Islet precursor cell (in vitro differentiated cells): ENCODE measurements at regions not wholly inside any gene's neighbourhood (a gene's known extent, or its start where the extent isn't known, plus 50 kb on each side); places are given as distances from the start of the nearest gene placed in this dataset.

Experiments used
- DNase-seq: peaks from one replicate; pipeline ENCODE4 v3.0.0-alpha.2; 2018

GRCh38 chr2:120785228-120785966 is 49.7 kb downstream of the GLI2 start:
- DNase-seq: no peak

GRCh38 chr2:120786038-120786960 is 50.6 kb downstream of the GLI2 start:
- DNase-seq: no peak

GRCh38 chr2:120787111-120787821 is 51.6 kb downstream of the GLI2 start:
- peak; percentile 69 for DNase-seq

- no peak for DNase-seq
Observed at GRCh38 chr2:120787822-120788700, 52.4 kb downstream of the GLI2 start.

GRCh38 chr2:120791243-120791961 is 55.7 kb downstream of the GLI2 start:
- DNase-seq: no peak

GRCh38 chr2:120791962-120792297 is 56.3 kb downstream of the GLI2 start:
- DNase-seq: peak; percentile 87

GRCh38 chr2:120793682-120794403 is 58.2 kb downstream of the GLI2 start:
- no peak for DNase-seq

- DNase-seq: no peak
Observed at GRCh38 chr2:120794716-120795115, 59.0 kb downstream of the GLI2 start.

GRCh38 chr2:120796094-120796493 is 60.4 kb downstream of the GLI2 start:
- DNase-seq: no peak

GRCh38 chr2:120797421-120798221 is 62.0 kb downstream of the GLI2 start:
- DNase-seq: no peak

GRCh38 chr2:120798567-120799247 is 63.0 kb downstream of the GLI2 start:
- DNase-seq: no peak

- DNase-seq: no peak
Observed at GRCh38 chr2:120802158-120802557, 66.5 kb downstream of the GLI2 start.

GRCh38 chr2:120802867-120803484 is 67.3 kb downstream of the GLI2 start:
- no peak for DNase-seq

- no peak for DNase-seq
Observed at GRCh38 chr2:120803764-120804335, 68.2 kb downstream of the GLI2 start.

- DNase-seq: no peak
Observed at GRCh38 chr2:120804459-120804858, 68.8 kb downstream of the GLI2 start.

GRCh38 chr2:120805011-120805410 is 69.3 kb downstream of the GLI2 start:
- DNase-seq: no peak

- no peak for DNase-seq
Observed at GRCh38 chr2:120805602-120806001, 69.9 kb downstream of the GLI2 start.

GRCh38 chr2:120807751-120808150 is 72.1 kb downstream of the GLI2 start:
- DNase-seq: no peak

- no peak for DNase-seq
Observed at GRCh38 chr2:120809151-120809550, 73.5 kb downstream of the GLI2 start.
